PC-9 (cell line): ENCODE measurements at regions not wholly inside any gene's neighbourhood (a gene's known extent, or its start where the extent isn't known, plus 50 kb on each side); places are given as distances from the start of the nearest gene placed in this dataset.

ENCODE experiments used
- EZH2 ChIP-seq: fragments of 200-600 bp; sonication (generic); IDR thresholded peaks from 2 replicates; pipeline ENCODE4 v1.8.0; 2017; ENCODE audit warnings: antibody characterized with exemption, low read depth
- TF ChIP-seq, protein P1 (sequence below): fragments of 200-600 bp; sonication (generic); conservative IDR thresholded peaks from 2 replicates; pipeline ENCODE4 v1.6.1; 2017; ENCODE audit warnings: mixed run types, antibody characterized with exemption, mild to moderate bottlenecking, moderate library complexity

GRCh38 chr18:78713069-78713468 lies 266.5 kb upstream of the SALL3 start:
- TF ChIP-seq, protein P1, sequence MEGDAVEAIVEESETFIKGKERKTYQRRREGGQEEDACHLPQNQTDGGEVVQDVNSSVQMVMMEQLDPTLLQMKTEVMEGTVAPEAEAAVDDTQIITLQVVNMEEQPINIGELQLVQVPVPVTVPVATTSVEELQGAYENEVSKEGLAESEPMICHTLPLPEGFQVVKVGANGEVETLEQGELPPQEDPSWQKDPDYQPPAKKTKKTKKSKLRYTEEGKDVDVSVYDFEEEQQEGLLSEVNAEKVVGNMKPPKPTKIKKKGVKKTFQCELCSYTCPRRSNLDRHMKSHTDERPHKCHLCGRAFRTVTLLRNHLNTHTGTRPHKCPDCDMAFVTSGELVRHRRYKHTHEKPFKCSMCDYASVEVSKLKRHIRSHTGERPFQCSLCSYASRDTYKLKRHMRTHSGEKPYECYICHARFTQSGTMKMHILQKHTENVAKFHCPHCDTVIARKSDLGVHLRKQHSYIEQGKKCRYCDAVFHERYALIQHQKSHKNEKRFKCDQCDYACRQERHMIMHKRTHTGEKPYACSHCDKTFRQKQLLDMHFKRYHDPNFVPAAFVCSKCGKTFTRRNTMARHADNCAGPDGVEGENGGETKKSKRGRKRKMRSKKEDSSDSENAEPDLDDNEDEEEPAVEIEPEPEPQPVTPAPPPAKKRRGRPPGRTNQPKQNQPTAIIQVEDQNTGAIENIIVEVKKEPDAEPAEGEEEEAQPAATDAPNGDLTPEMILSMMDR = no peak
- no peak for TF ChIP-seq EZH2
